ENCODE measurements at regions not wholly inside any gene's neighbourhood (a gene's known extent, or its start where the extent isn't known, plus 50 kb on each side); places are given as distances from the start of the nearest gene placed in this dataset.
A peak's percentile ranks its signal among the peaks of the same experiment; 100 is the strongest.

GRCh38 chr14:41154143-41154807 lies 452.4 kb upstream of the LRFN5 start:
- FAIRE-seq = no peak
- Histone ChIP-seq H3K4me1 (ENCODE audit: control insufficient read depth in 3 of 3, insufficient read depth in 2 of 3, low read depth in 1 of 3, low read length in 2 of 3) (no peaks in the 10 kb centered on the region), H3K27me3 (ENCODE audit: control insufficient read depth in 3 of 3, insufficient read depth in 3 of 3, low read length in 3 of 3) (no peaks in the 10 kb centered on the region), H3K36me3 (ENCODE audit: control insufficient read depth in 3 of 3, insufficient read depth in 2 of 3, low read depth in 1 of 3, low read length in 3 of 3) (no peaks in the 10 kb centered on the region), H3K27ac (ENCODE audit: low read depth in 1 of 3, low read length in 2 of 3) (no peak overlapping the region), H3K9me3 (ENCODE audit: control insufficient read depth in 2 of 2, insufficient read depth in 1 of 2, low read depth in 1 of 2, low read length in 1 of 2) (no peaks in the 10 kb centered on the region), H3K4me3 (ENCODE audit: low read depth in 1 of 3, low read length in 3 of 3) (no peak overlapping the region)
- WGBS, 3 donors = 91 to 93% (median 92%) methylated on average over 41 to 56 of the region's 56 CpGs
- no peak for DNase-seq

DNA sequence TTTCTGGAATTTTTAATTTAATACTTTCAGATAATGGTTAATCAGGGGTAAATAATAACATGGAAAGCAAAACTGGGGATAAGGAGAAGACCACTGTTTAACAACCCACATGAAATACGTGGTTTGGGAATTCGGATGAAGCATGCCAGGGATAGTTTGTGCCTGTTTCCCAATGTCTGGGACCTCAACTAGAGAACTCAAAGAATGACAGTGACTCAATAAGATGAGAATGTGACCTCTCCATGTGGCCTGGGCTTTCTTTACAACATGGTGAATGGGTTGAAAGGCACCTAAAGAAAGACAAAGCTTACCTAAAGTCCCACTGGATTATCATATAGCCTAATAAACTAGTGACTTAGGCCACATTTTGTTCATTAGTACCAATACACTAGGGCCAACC lies 460.3 kb upstream of the LRFN5 start:
- H3K9me3 ChIP-seq (ENCODE audit: control insufficient read depth in 2 of 2, insufficient read depth in 1 of 2, low read depth in 1 of 2, low read length in 1 of 2) = no peaks in the 10 kb centered on the region
- no peaks in the 10 kb centered on the region for H3K27me3 ChIP-seq (ENCODE audit: control insufficient read depth in 3 of 3, insufficient read depth in 3 of 3, low read length in 3 of 3)
- no peaks in the 10 kb centered on the region for H3K36me3 ChIP-seq (ENCODE audit: control insufficient read depth in 3 of 3, insufficient read depth in 2 of 3, low read depth in 1 of 3, low read length in 3 of 3)
- H3K27ac ChIP-seq (ENCODE audit: low read depth in 1 of 3, low read length in 2 of 3) = no peak overlapping the region
- FAIRE-seq = no peak
- WGBS, 3 donors = 76 to 88% (median 87%) methylated on average over 2 of the region's 2 CpGs
- no peak overlapping the region for H3K4me3 ChIP-seq (ENCODE audit: low read depth in 1 of 3, low read length in 3 of 3)
- DNase-seq = no peak
- H3K4me1 ChIP-seq (ENCODE audit: control insufficient read depth in 3 of 3, insufficient read depth in 2 of 3, low read depth in 1 of 3, low read length in 2 of 3) = no peaks in the 10 kb centered on the region

GRCh38 chr14:41144370-41144769 lies 462.3 kb upstream of the LRFN5 start:
- DNase-seq (no peak), FAIRE-seq (no peak)
- Histone ChIP-seq H3K9me3 (ENCODE audit: control insufficient read depth in 2 of 2, insufficient read depth in 1 of 2, low read depth in 1 of 2, low read length in 1 of 2) (no peaks in the 10 kb centered on the region), H3K36me3 (ENCODE audit: control insufficient read depth in 3 of 3, insufficient read depth in 2 of 3, low read depth in 1 of 3, low read length in 3 of 3) (no peaks in the 10 kb centered on the region), H3K27ac (ENCODE audit: low read depth in 1 of 3, low read length in 2 of 3) (no peak overlapping the region), H3K4me3 (ENCODE audit: low read depth in 1 of 3, low read length in 3 of 3) (no peak overlapping the region), H3K27me3 (ENCODE audit: control insufficient read depth in 3 of 3, insufficient read depth in 3 of 3, low read length in 3 of 3) (no peaks in the 10 kb centered on the region), H3K4me1 (ENCODE audit: control insufficient read depth in 3 of 3, insufficient read depth in 2 of 3, low read depth in 1 of 3, low read length in 2 of 3) (no peaks in the 10 kb centered on the region)
- WGBS, 3 donors = 87 to 93% (median 92%) methylated on average over 10 of the region's 10 CpGs

- 88 to 94% (median 89%) methylated on average over 2 of the region's 2 CpGs for WGBS, 3 donors
- Histone ChIP-seq H3K27me3 (ENCODE audit: control insufficient read depth in 3 of 3, insufficient read depth in 3 of 3, low read length in 3 of 3) (no peaks in the 10 kb centered on the region), H3K27ac (ENCODE audit: low read depth in 1 of 3, low read length in 2 of 3) (no peak overlapping the region), H3K4me3 (ENCODE audit: low read depth in 1 of 3, low read length in 3 of 3) (no peak overlapping the region), H3K4me1 (ENCODE audit: control insufficient read depth in 3 of 3, insufficient read depth in 2 of 3, low read depth in 1 of 3, low read length in 2 of 3) (no peaks in the 10 kb centered on the region), H3K36me3 (ENCODE audit: control insufficient read depth in 3 of 3, insufficient read depth in 2 of 3, low read depth in 1 of 3, low read length in 3 of 3) (no peaks in the 10 kb centered on the region), H3K9me3 (ENCODE audit: control insufficient read depth in 2 of 2, insufficient read depth in 1 of 2, low read depth in 1 of 2, low read length in 1 of 2) (no peaks in the 10 kb centered on the region)
- DNase-seq (no peak), FAIRE-seq (no peak)
Observed at GRCh38 chr14:41137741-41138140, 468.9 kb upstream of the LRFN5 start.

GRCh38 chr14:41130274-41130673 lies 476.4 kb upstream of the LRFN5 start:
- Histone ChIP-seq H3K4me1 (ENCODE audit: control insufficient read depth in 3 of 3, insufficient read depth in 2 of 3, low read depth in 1 of 3, low read length in 2 of 3) (no peaks in the 10 kb centered on the region), H3K36me3 (ENCODE audit: control insufficient read depth in 3 of 3, insufficient read depth in 2 of 3, low read depth in 1 of 3, low read length in 3 of 3) (no peaks in the 10 kb centered on the region), H3K27ac (ENCODE audit: low read depth in 1 of 3, low read length in 2 of 3) (no peak overlapping the region), H3K4me3 (ENCODE audit: low read depth in 1 of 3, low read length in 3 of 3) (no peak overlapping the region), H3K27me3 (ENCODE audit: control insufficient read depth in 3 of 3, insufficient read depth in 3 of 3, low read length in 3 of 3) (no peaks in the 10 kb centered on the region), H3K9me3 (ENCODE audit: control insufficient read depth in 2 of 2, insufficient read depth in 1 of 2, low read depth in 1 of 2, low read length in 1 of 2) (no peaks in the 10 kb centered on the region)
- 68 to 87% (median 70%) methylated on average over 2 of the region's 2 CpGs for WGBS, 3 donors
- DNase-seq (no peak), FAIRE-seq (no peak)

DNA sequence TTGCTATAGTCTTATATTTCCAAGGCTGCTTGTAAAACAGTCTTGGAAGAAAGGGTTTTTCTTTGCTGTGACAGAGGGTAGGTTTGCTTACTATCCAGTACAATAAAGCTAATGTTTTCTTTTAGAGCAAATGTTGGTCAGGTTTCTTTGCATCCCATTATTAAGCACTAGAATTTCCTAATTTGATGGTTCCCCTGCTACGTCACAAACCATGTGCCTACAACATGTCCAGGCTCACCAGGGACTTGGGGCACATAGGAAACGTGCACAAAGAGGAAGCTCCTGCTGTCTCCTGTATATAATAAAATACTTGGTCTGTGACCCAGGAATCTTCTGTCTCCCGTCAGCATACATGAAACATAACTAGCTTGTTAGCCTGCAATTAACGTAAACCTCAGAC lies 486.3 kb upstream of the LRFN5 start:
- 54 to 68% (median 61%) methylated on average over 4 of the region's 4 CpGs for WGBS, 3 donors
- no peak for FAIRE-seq
- no peak for DNase-seq
- Histone ChIP-seq H3K9me3 (ENCODE audit: control insufficient read depth in 2 of 2, insufficient read depth in 1 of 2, low read depth in 1 of 2, low read length in 1 of 2) (no peaks in the 10 kb centered on the region), H3K4me1 (ENCODE audit: control insufficient read depth in 3 of 3, insufficient read depth in 2 of 3, low read depth in 1 of 3, low read length in 2 of 3) (no peaks in the 10 kb centered on the region), H3K36me3 (ENCODE audit: control insufficient read depth in 3 of 3, insufficient read depth in 2 of 3, low read depth in 1 of 3, low read length in 3 of 3) (no peaks in the 10 kb centered on the region), H3K27ac (ENCODE audit: low read depth in 1 of 3, low read length in 2 of 3) (no peak overlapping the region), H3K4me3 (ENCODE audit: low read depth in 1 of 3, low read length in 3 of 3) (no peak overlapping the region), H3K27me3 (ENCODE audit: control insufficient read depth in 3 of 3, insufficient read depth in 3 of 3, low read length in 3 of 3) (no peaks in the 10 kb centered on the region)

GRCh38 chr14:41096131-41096530 lies 510.5 kb upstream of the LRFN5 start:
- H3K4me3 ChIP-seq (ENCODE audit: low read depth in 1 of 3, low read length in 3 of 3) = no peak overlapping the region
- H3K27me3 ChIP-seq (ENCODE audit: control insufficient read depth in 3 of 3, insufficient read depth in 3 of 3, low read length in 3 of 3) = no peaks in the 10 kb centered on the region
- H3K9me3 ChIP-seq (ENCODE audit: control insufficient read depth in 2 of 2, insufficient read depth in 1 of 2, low read depth in 1 of 2, low read length in 1 of 2) = peaks cover 0 to 6% of the 10 kb centered on the region in 2 donors
- FAIRE-seq = no peak
- DNase-seq = peak in 1 of 2 donors; percentile 2
- WGBS, 3 donors = 56 to 83% (median 72%) methylated on average over 4 of the region's 4 CpGs
- H3K36me3 ChIP-seq (ENCODE audit: control insufficient read depth in 3 of 3, insufficient read depth in 2 of 3, low read depth in 1 of 3, low read length in 3 of 3) = no peaks in the 10 kb centered on the region
- no peaks in the 10 kb centered on the region for H3K4me1 ChIP-seq (ENCODE audit: control insufficient read depth in 3 of 3, insufficient read depth in 2 of 3, low read depth in 1 of 3, low read length in 2 of 3)
- no peak overlapping the region for H3K27ac ChIP-seq (ENCODE audit: low read depth in 1 of 3, low read length in 2 of 3)

- H3K4me1 ChIP-seq (ENCODE audit: control insufficient read depth in 3 of 3, insufficient read depth in 2 of 3, low read depth in 1 of 3, low read length in 2 of 3) = no peaks in the 10 kb centered on the region
- peaks cover 0 to 10% of the 10 kb centered on the region in 2 donors for H3K9me3 ChIP-seq (ENCODE audit: control insufficient read depth in 2 of 2, insufficient read depth in 1 of 2, low read depth in 1 of 2, low read length in 1 of 2)
- H3K27me3 ChIP-seq (ENCODE audit: control insufficient read depth in 3 of 3, insufficient read depth in 3 of 3, low read length in 3 of 3) = no peaks in the 10 kb centered on the region
- FAIRE-seq (no peak), DNase-seq (no peak)
- 74 to 84% (median 80%) methylated on average over 3 of the region's 3 CpGs for WGBS, 3 donors
- no peak overlapping the region for H3K27ac ChIP-seq (ENCODE audit: low read depth in 1 of 3, low read length in 2 of 3)
- no peaks in the 10 kb centered on the region for H3K36me3 ChIP-seq (ENCODE audit: control insufficient read depth in 3 of 3, insufficient read depth in 2 of 3, low read depth in 1 of 3, low read length in 3 of 3)
- H3K4me3 ChIP-seq (ENCODE audit: low read depth in 1 of 3, low read length in 3 of 3) = no peak overlapping the region
Observed at GRCh38 chr14:41087056-41087455, 519.6 kb upstream of the LRFN5 start.

DNA sequence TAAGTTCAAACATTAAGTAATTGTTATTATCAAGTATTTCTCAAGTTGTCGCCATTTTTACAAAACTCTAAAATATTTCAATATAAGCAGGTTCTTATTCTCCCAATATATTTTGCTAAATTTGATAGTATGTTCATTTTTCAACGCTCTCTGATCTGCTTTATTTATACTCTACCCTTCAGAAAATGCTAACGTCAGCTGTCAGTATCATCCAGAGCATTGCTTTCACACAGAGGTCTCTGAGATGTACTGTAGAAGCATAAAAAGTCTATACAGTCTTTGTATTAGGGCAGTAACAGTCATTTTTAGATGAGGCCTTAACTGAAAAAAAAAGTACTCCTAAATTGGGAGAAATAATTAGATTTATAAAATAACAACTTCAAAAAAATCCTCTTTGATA lies 533.1 kb upstream of the LRFN5 start:
- no peaks in the 10 kb centered on the region for H3K36me3 ChIP-seq (ENCODE audit: control insufficient read depth in 3 of 3, insufficient read depth in 2 of 3, low read depth in 1 of 3, low read length in 3 of 3)
- DNase-seq (no peak), FAIRE-seq (no peak)
- H3K27me3 ChIP-seq (ENCODE audit: control insufficient read depth in 3 of 3, insufficient read depth in 3 of 3, low read length in 3 of 3) = no peaks in the 10 kb centered on the region
- no peak overlapping the region for H3K27ac ChIP-seq (ENCODE audit: low read depth in 1 of 3, low read length in 2 of 3)
- H3K4me1 ChIP-seq (ENCODE audit: control insufficient read depth in 3 of 3, insufficient read depth in 2 of 3, low read depth in 1 of 3, low read length in 2 of 3) = no peaks in the 10 kb centered on the region
- no peaks in the 10 kb centered on the region for H3K9me3 ChIP-seq (ENCODE audit: control insufficient read depth in 2 of 2, insufficient read depth in 1 of 2, low read depth in 1 of 2, low read length in 1 of 2)
- H3K4me3 ChIP-seq (ENCODE audit: low read depth in 1 of 3, low read length in 3 of 3) = no peak overlapping the region
- WGBS, 3 donors = 79 to 83% (median 80%) methylated on average over 3 of the region's 3 CpGs
